NCI-H2081 (cell line): ENCODE measurements at regions not wholly inside any gene's neighbourhood (a gene's known extent, or its start where the extent isn't known, plus 50 kb on each side); places are given as distances from the start of the nearest gene placed in this dataset.
"Not testable (repeated sequence)": the region's sequence is repeated elsewhere in the genome, so short reads cannot be mapped to it uniquely, and the experiment has no call there.

ENCODE experiments used
- DNase-seq, 2 experiments: peaks; one replicate each; lab custom pipeline; 2025; lab: John Stamatoyannopoulos, UW

- DNase-seq, result no peak
Observed at GRCh38 chr12:112616469-112617152, 174.9 kb upstream of the RPH3A start.

- DNase-seq, result no peak
Observed at GRCh38 chr12:112617153-112617505, 174.4 kb upstream of the RPH3A start.

DNA sequence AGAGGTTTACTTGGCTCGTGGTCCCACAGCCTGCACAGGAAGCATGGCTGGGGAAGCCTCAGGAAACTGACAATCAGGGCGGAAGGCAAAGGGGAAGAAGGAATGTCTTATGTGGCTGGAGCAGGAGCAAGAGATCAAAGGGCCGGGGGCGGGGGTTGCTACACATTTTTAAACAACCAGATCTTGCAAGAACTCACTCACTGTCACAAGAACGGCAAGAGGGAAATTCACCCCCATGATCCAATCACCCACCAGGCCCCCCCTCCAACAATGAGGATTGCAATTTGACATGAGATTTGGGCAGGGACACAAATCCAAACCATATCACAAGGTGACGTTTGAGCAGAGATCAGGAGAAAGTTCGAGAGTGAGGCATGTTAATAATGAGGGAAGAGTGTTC lies 163.7 kb upstream of the RPH3A start:
- no peak for DNase-seq

DNA sequence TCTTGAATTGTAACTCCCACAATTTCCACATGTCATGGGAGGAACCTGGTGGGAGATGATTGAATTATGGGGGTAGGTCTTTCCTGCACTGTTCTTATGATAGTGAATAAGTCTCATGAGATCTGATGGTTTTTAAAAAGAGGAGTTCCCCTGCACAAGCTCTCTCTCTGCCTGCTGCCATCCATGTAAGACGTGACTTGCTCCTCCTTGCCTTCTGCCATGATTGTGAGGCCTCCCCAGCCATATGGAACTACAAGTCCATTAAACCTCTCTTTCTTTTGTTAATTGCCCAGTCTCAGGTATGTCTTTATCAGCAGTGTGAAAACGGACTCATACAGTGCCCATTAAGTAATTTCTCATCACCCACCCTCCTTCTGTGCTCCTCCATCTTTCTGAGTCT lies 159.6 kb upstream of the RPH3A start:
- not testable (repeated sequence) for DNase-seq

DNA sequence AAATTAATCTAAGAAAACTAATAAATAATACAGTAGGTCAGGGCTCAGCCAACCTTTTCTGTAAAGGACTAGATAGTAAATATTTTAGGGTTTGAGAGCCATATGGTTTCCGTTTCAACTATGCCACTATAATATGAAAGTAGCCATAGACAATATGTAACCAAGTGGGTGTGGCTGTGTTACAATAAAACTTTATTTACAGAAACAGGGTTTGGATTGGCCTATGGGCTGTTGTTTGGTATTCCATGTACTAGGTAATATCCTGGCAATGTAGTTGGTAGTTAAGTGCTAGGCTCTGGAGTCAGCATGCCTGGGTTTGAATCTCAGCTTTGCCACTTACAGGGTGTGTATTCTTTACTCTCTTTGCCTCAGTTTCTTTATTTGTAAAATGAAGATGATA lies 156.5 kb upstream of the RPH3A start:
- no peak for DNase-seq

- DNase-seq, result no peak
Observed at GRCh38 chr12:112638420-112638819, 153.1 kb upstream of the RPH3A start.

GRCh38 chr12:112645586-112645985 lies 146.0 kb upstream of the RPH3A start:
- no peak for DNase-seq

- no peak for DNase-seq
Observed at GRCh38 chr12:112656141-112656540, 135.4 kb upstream of the RPH3A start.

DNA sequence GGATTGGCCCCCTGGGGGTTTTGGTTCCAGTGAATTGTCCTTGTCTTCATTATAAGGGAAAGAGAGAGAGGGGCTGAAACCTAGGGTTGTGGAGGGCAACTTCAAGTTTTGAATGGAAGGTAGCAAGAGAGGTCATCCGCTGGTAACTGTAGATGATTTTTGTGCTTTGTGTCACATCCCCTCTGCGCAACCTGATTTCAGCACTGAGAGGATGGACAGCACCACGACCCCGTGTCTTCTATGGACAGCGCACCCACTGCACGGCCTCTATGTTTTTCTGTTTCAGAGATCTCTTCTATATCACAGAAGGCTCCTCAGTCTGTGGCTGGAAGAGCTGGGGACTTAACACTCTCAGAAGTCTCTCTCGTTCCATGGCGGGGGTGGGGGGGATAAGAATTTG lies 127.0 kb upstream of the RPH3A start:
- DNase-seq, result no peak

- no peak for DNase-seq
Observed at GRCh38 chr12:112665958-112666357, 125.6 kb upstream of the RPH3A start.

GRCh38 chr12:112671564-112671963 lies 120.0 kb upstream of the RPH3A start:
- no peak for DNase-seq

DNA sequence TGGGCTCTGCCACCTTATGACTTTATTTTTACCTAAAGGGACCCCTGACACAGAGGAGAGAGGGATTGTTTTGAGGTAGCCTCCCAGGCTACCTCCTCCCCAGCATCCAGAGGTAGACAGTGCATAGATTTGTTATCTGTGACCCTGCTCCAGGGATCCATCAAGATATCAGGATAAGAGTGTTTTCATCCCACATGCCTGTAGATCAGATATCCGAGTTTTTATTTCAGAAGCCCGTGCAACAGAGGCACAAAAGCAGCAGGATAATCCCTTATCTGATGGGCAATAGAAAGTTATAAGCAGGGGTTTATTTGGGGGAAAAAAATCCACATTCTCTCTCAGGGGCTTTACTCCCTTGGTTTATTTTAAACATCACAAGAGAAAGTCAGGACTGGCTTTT lies 117.0 kb upstream of the RPH3A start:
- no peak for DNase-seq

GRCh38 chr12:112676507-112676906 lies 115.0 kb upstream of the RPH3A start:
- no peak for DNase-seq

GRCh38 chr12:112677050-112677765 lies 114.3 kb upstream of the RPH3A start:
- no peak for DNase-seq

DNA sequence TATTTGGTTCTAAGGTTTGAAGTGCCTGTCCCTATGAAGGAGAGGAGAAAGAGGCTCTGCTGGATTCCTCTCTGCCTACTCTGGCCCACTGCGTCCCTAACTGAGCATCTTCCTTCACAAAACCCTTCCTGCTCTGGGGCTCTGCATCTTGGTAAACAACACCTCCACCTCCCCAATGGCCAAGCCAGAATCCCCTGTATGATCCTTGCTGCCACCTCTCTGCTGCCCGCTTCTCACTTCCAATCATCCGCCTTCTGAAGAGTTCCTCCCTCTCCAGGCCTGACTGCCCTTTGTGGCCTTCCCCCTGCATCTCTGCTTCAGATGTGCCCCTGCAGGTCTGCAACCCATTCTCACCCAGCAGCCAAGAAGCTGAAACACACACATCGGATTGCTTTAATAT lies 110.6 kb upstream of the RPH3A start:
- no peak for DNase-seq

- no peak for DNase-seq
Observed at GRCh38 chr12:112682586-112682985, 109.0 kb upstream of the RPH3A start.

DNA sequence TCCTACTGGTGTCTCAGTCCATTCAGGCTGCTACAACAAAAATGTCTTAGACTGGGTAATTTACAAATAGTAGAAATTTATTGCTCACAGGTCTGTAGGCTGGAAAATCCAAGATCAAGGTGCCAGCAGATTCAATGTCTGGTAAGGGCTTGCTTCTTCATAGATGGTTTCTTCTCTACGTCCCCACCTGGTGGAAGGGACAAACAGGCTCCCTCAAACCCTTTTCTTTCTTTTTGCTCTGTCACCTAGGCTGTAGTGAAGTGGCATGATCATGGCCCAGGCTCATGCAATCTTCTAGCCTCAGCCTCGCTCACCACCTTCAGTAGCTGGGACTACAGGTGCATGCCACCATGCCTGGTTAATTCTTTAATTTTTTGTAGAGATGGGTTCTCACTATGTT lies 106.8 kb upstream of the RPH3A start:
- no peak for DNase-seq

- no peak for DNase-seq
Observed at GRCh38 chr12:112685321-112685720, 106.2 kb upstream of the RPH3A start.

DNA sequence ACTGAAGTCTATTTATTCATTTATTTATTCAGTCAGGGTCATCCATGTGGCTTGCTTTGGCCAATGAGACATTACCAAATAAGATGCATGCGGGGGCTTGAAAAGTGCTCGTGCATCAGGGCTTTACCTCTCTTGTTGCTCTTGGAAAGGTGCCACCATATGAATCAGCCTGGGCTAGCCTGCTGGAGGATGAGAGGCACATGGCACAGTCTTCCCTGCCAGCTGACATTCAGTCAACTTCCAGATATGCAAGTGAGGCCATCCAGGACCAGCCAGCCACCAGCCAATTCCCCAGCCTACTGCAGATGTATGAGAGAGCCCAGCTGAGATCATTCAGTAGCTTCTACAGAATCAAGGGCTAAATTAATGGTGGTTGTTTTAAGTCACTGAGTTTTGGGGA lies 105.2 kb upstream of the RPH3A start:
- no peak for DNase-seq

DNA sequence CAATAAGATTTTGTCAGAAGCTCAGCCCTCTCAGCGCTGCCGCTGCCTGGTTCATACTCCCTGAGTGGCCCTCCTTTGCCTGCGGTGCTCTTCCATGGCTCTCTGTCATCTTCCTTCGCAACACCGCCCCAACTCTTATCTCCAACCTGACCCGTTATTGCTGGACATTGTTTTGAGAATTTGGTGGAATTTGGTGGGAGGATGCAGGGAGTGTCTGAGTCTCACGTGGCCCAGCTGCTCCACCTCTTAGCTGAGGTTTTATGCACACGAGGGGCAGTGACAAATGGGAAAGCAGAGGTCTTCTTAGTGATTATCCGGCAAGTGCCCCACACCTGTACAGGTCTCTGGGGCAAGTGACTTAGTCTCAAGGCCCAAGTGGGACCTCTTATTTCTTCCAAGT lies 97.5 kb upstream of the RPH3A start:
- no peak for DNase-seq

GRCh38 chr12:112697441-112697840 lies 94.1 kb upstream of the RPH3A start:
- DNase-seq, result not testable (repeated sequence)

DNA sequence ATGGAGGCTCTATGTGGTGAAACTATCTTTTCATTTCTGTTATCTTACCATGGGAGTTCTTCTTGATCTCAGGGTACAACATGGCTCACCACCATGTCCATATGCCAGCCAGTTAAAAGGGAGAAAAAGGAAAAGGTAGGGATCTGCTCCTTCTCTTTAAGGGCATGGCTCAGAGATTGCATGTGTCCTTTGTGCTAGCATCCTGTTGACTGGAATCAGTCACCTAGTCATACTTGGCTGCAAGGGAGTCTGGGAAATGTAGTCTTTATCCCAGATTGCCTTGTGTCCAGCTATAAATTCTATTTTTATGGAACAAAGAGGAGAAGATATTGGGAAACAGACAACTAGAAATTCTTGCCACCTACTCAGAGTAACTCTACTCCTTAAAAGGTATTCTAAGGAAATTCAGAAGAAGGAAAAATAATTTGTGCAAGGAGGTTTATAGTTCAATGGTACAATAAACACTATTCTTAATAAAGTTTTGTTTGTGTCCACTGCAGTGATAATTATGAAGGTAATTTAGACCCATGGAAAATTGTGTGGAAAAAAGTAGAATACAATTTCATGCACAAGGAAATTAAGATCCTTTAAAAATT lies 86.4 kb upstream of the RPH3A start:
- DNase-seq, result peak in 1 of 2 experiments; percentile 8

DNA sequence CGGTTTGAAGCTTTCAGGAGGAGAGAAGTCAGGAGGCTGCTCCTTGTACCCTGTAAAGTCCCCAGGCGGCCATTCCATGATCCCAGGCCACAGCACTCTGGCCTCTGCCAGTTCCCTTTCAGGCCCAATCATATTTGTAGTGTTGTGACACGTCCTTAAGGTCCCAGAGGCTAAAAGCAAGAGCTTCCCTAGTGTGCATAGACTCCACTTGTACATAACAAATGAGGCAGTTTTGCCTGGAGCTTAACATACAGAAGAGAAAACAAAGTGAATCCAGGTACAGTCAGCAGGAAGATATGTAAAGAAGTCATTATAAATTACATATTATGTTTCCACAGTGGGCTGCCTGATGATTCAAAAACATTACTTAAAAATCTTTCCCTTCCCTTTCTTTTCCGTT lies 81.1 kb upstream of the RPH3A start:
- DNase-seq, result no peak

- DNase-seq, result no peak
Observed at GRCh38 chr12:112711026-112711425, 80.5 kb upstream of the RPH3A start.
